ENCODE measurements at regions not wholly inside any gene's neighbourhood (a gene's known extent, or its start where the extent isn't known, plus 50 kb on each side); places are given as distances from the start of the nearest gene placed in this dataset.

DNA sequence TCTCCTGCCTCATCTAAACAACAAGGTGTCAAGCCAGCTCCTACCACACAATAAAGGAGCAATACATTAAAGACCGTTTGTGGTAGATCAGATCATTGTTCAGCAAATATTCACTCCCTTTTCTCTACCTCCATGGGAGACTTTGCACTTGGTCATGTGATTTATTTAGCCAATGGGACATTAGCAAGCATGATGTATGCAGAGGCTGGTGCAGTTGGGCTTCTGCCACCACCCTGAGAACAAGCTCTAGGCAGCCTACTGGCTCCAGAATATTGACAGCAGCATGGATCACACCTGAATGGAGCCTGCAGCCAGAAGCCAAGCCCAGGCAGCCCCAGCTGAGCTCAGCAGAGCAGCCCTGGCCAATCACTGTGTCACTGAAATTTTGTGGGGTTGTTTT, 99.4 kb upstream of the UBE2E2 start:
- TF ChIP-seq, protein P1, sequence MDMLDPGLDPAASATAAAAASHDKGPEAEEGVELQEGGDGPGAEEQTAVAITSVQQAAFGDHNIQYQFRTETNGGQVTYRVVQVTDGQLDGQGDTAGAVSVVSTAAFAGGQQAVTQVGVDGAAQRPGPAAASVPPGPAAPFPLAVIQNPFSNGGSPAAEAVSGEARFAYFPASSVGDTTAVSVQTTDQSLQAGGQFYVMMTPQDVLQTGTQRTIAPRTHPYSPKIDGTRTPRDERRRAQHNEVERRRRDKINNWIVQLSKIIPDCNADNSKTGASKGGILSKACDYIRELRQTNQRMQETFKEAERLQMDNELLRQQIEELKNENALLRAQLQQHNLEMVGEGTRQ (IDR thresholded peaks at IDR 0.05; ENCODE audit: borderline replicate concordance, low read depth, low read length): no peak
- TF ChIP-seq POLR2AphosphoS5 (IDR thresholded peaks at IDR 0.05; ENCODE audit: low read depth, low read length) (no peak), NRF1 (IDR thresholded peaks at IDR 0.05; ENCODE audit: low read depth, low read length) (no peak), RAD21 (IDR thresholded peaks at IDR 0.05; ENCODE audit: low read length) (no peak), FOXJ3 (CRISPR knock-in tag; IDR thresholded peaks at IDR 0.05) (no peak), MEF2A (IDR thresholded peaks at IDR 0.05; ENCODE audit: borderline replicate concordance, low read depth) (no peak), RXRA (IDR thresholded peaks at IDR 0.05; ENCODE audit: borderline replicate concordance, low read depth) (no peak)
- TF ChIP-seq, protein P2, sequence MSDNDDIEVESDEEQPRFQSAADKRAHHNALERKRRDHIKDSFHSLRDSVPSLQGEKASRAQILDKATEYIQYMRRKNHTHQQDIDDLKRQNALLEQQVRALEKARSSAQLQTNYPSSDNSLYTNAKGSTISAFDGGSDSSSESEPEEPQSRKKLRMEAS (IDR thresholded peaks at IDR 0.05; ENCODE audit: low read depth): no peak
- TF ChIP-seq, protein P3, sequence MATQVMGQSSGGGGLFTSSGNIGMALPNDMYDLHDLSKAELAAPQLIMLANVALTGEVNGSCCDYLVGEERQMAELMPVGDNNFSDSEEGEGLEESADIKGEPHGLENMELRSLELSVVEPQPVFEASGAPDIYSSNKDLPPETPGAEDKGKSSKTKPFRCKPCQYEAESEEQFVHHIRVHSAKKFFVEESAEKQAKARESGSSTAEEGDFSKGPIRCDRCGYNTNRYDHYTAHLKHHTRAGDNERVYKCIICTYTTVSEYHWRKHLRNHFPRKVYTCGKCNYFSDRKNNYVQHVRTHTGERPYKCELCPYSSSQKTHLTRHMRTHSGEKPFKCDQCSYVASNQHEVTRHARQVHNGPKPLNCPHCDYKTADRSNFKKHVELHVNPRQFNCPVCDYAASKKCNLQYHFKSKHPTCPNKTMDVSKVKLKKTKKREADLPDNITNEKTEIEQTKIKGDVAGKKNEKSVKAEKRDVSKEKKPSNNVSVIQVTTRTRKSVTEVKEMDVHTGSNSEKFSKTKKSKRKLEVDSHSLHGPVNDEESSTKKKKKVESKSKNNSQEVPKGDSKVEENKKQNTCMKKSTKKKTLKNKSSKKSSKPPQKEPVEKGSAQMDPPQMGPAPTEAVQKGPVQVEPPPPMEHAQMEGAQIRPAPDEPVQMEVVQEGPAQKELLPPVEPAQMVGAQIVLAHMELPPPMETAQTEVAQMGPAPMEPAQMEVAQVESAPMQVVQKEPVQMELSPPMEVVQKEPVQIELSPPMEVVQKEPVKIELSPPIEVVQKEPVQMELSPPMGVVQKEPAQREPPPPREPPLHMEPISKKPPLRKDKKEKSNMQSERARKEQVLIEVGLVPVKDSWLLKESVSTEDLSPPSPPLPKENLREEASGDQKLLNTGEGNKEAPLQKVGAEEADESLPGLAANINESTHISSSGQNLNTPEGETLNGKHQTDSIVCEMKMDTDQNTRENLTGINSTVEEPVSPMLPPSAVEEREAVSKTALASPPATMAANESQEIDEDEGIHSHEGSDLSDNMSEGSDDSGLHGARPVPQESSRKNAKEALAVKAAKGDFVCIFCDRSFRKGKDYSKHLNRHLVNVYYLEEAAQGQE (IDR thresholded peaks at IDR 0.05; ENCODE audit: low read depth, low read length): no peak
- TF ChIP-seq, protein P4, sequence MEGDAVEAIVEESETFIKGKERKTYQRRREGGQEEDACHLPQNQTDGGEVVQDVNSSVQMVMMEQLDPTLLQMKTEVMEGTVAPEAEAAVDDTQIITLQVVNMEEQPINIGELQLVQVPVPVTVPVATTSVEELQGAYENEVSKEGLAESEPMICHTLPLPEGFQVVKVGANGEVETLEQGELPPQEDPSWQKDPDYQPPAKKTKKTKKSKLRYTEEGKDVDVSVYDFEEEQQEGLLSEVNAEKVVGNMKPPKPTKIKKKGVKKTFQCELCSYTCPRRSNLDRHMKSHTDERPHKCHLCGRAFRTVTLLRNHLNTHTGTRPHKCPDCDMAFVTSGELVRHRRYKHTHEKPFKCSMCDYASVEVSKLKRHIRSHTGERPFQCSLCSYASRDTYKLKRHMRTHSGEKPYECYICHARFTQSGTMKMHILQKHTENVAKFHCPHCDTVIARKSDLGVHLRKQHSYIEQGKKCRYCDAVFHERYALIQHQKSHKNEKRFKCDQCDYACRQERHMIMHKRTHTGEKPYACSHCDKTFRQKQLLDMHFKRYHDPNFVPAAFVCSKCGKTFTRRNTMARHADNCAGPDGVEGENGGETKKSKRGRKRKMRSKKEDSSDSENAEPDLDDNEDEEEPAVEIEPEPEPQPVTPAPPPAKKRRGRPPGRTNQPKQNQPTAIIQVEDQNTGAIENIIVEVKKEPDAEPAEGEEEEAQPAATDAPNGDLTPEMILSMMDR (IDR thresholded peaks at IDR 0.05): no peak
- TF ChIP-seq, protein P5, sequence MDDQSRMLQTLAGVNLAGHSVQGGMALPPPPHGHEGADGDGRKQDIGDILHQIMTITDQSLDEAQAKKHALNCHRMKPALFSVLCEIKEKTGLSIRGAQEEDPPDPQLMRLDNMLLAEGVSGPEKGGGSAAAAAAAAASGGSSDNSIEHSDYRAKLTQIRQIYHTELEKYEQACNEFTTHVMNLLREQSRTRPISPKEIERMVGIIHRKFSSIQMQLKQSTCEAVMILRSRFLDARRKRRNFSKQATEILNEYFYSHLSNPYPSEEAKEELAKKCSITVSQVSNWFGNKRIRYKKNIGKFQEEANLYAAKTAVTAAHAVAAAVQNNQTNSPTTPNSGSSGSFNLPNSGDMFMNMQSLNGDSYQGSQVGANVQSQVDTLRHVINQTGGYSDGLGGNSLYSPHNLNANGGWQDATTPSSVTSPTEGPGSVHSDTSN (IDR thresholded peaks at IDR 0.05): no peak

Data from SK-N-SH (cell line).